ENCODE measurements at regions not wholly inside any gene's neighbourhood (a gene's known extent, or its start where the extent isn't known, plus 50 kb on each side); places are given as distances from the start of the nearest gene placed in this dataset.

DNA sequence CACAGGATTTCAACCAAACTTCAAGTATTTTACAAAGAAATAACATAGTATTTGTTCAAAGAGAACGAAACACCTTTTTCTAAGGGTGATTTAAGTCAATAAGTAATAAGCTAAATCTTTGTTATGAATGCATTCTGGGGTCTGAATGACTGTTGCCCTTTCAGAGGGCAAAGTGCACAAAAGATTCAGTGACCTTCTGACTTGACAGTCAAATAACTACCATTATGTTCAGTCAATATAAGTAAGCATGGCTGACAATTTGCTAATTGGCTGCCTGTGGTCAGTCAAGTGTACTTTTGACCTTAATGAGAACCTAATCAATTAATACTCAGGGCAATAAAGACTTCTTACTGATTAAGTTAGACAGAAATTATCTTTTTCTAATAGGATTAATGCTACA lies 133.1 kb upstream of the NANOGP8 start:
- Histone ChIP-seq H2AFZ (ENCODE audit: low read length) (no peak overlapping the region), H2BK20ac (ENCODE audit: low read depth, low read length, poor library complexity, severe bottlenecking) (no peak overlapping the region), H3K14ac (ENCODE audit: insufficient read depth, low read length) (no peak overlapping the region), H4K8ac (replicated peaks; ENCODE audit: insufficient read length, low read depth, low read length) (no peak overlapping the region), H2AK5ac (ENCODE audit: insufficient read length, low read length) (no peak overlapping the region), H3K9me3 (ENCODE audit: control insufficient read depth, low read depth, low read length) (no peaks in the 10 kb centered on the region), H3K27ac (ENCODE audit: insufficient read length, low read depth, low read length) (no peak overlapping the region), H3K23me2 (ENCODE audit: insufficient read length, low read depth, low read length, poor library complexity, severe bottlenecking) (no peaks in the 10 kb centered on the region), H3K56ac (ENCODE audit: insufficient read length, low read depth, low read length) (no peak overlapping the region), H3K27me3 (ENCODE audit: insufficient read depth, low read length) (no peaks in the 10 kb centered on the region), H3T11ph (ENCODE audit: low read length) (no peak overlapping the region), H4K5ac (ENCODE audit: insufficient read length, low read depth, low read length) (no peak overlapping the region), H3K4me1 (ENCODE audit: insufficient read depth, low read length) (no peaks in the 10 kb centered on the region), H2BK120ac (ENCODE audit: low read depth, low read length, poor library complexity, severe bottlenecking) (no peak overlapping the region), H3K79me2 (ENCODE audit: insufficient read depth, low read length) (no peaks in the 10 kb centered on the region), H3K4ac (ENCODE audit: low read depth, low read length) (no peak overlapping the region), H3K79me1 (ENCODE audit: insufficient read depth, low read depth, low read length, poor library complexity, severe bottlenecking) (no peaks in the 10 kb centered on the region), H3K18ac (ENCODE audit: insufficient read length, low read depth, low read length) (no peak overlapping the region), H2BK15ac (ENCODE audit: low read depth, low read length) (no peak overlapping the region), H3K9ac (ENCODE audit: extremely low read depth, insufficient read length, low read length) (no peak overlapping the region), H2BK12ac (ENCODE audit: insufficient read length, low read depth, low read length) (no peak overlapping the region), H4K91ac (ENCODE audit: insufficient read length, low read depth, low read length) (no peak overlapping the region), H3K4me2 (ENCODE audit: insufficient read depth, insufficient read length, low read length) (no peak overlapping the region), H2BK5ac (ENCODE audit: insufficient read length, low read length) (no peak overlapping the region), H3K23ac (ENCODE audit: insufficient read length, low read depth, low read length) (no peak overlapping the region), H4K20me1 (ENCODE audit: control insufficient read depth, insufficient read depth, insufficient read length) (no peaks in the 10 kb centered on the region)
- DNase-seq, result no peak
- TF ChIP-seq CTCF (conservative IDR thresholded peaks at IDR 0.05), result no peak
- no CpG with 5 or more reads among the region's 1 CpG for WGBS (ENCODE audit: extremely low coverage, insufficient read length, low lambda C conversion rate)
- Mint-ChIP-seq H3K27ac (no peak overlapping the region), H3K9me3 (peaks cover 0 to 4% of the 10 kb centered on the region in 2 experiments; a peak in 2 of 5 replicates), H3K27me3 (ENCODE audit: low read depth) (no peaks in the 10 kb centered on the region), H3K36me3 (ENCODE audit: insufficient read depth in 1 of 3, low read depth in 3 of 3) (peaks cover 0 to 7% (median 2%) of the 10 kb centered on the region in 3 experiments; a peak in 4 of 7 replicates), H3K4me3 (no peak overlapping the region), H3K4me1 (no peaks in the 10 kb centered on the region)
